ENCODE measurements at regions not wholly inside any gene's neighbourhood (a gene's known extent, or its start where the extent isn't known, plus 50 kb on each side); places are given as distances from the start of the nearest gene placed in this dataset.

GRCh38 chr12:126157575-126157966 is 1092.3 kb downstream of the AACS start:
- H3K9me3 ChIP-seq = no peaks in the 10 kb centered on the region
- H3K4me3 ChIP-seq = no peak overlapping the region
- no peaks in the 10 kb centered on the region for H3K4me1 ChIP-seq
- H3K27me3 ChIP-seq (ENCODE audit: low read depth) = no peaks in the 10 kb centered on the region
- in situ Hi-C loops (cut with MboI; ENCODE audit: low sequenced_read_pairs) = no loop called here
- H3K36me3 ChIP-seq (replicated peaks) = no peaks in the 10 kb centered on the region
- no peak for DNase-seq (ENCODE audit: low spot score in 2 of 2)

GRCh38 chr12:126159139-126159538 is 1093.9 kb downstream of the AACS start:
- DNase-seq (ENCODE audit: low spot score in 2 of 2) = no peak
- in situ Hi-C loops (cut with MboI; ENCODE audit: low sequenced_read_pairs) = no loop called here
- H3K4me3 ChIP-seq = no peak overlapping the region
- no peaks in the 10 kb centered on the region for H3K36me3 ChIP-seq (replicated peaks)
- H3K27me3 ChIP-seq (ENCODE audit: low read depth) = no peaks in the 10 kb centered on the region
- H3K4me1 ChIP-seq = no peaks in the 10 kb centered on the region
- no peaks in the 10 kb centered on the region for H3K9me3 ChIP-seq

- no peaks in the 10 kb centered on the region for H3K9me3 ChIP-seq
- H3K27me3 ChIP-seq (ENCODE audit: low read depth) = no peaks in the 10 kb centered on the region
- H3K4me3 ChIP-seq = no peak overlapping the region
- no peaks in the 10 kb centered on the region for H3K4me1 ChIP-seq
- H3K36me3 ChIP-seq (replicated peaks) = no peaks in the 10 kb centered on the region
- in situ Hi-C loops (cut with MboI; ENCODE audit: low sequenced_read_pairs) = no loop called here
- no peak for DNase-seq (ENCODE audit: low spot score in 2 of 2)
Measured at GRCh38 chr12:126160912-126161311, 1095.7 kb downstream of the AACS start.

- in situ Hi-C loops (cut with MboI; ENCODE audit: low sequenced_read_pairs) = no loop called here
Measured at GRCh38 chr12:126163984-126164383, 1098.7 kb downstream of the AACS start.

GRCh38 chr12:126171937-126172559 is 1106.8 kb downstream of the AACS start:
- no peak overlapping the region for H3K4me3 ChIP-seq
- no peaks in the 10 kb centered on the region for H3K36me3 ChIP-seq (replicated peaks)
- in situ Hi-C loops (cut with MboI; ENCODE audit: low sequenced_read_pairs) = no loop called here
- no peaks in the 10 kb centered on the region for H3K4me1 ChIP-seq
- no peaks in the 10 kb centered on the region for H3K9me3 ChIP-seq
- DNase-seq (ENCODE audit: low spot score in 2 of 2) = no peak
- H3K27me3 ChIP-seq (ENCODE audit: low read depth) = no peaks in the 10 kb centered on the region

More at GRCh38 chr12:126163984-126164383, 1098.7 kb downstream of the AACS start:
- Histone ChIP-seq H3K27me3 (ENCODE audit: low read depth) (no peaks in the 10 kb centered on the region), H3K9me3 (no peaks in the 10 kb centered on the region), H3K36me3 (replicated peaks) (no peaks in the 10 kb centered on the region), H3K4me3 (no peak overlapping the region), H3K4me1 (no peaks in the 10 kb centered on the region)
- no peak for DNase-seq (ENCODE audit: low spot score in 2 of 2)

- no peak overlapping the region for H3K4me3 ChIP-seq
- H3K4me1 ChIP-seq = no peaks in the 10 kb centered on the region
- H3K27me3 ChIP-seq (ENCODE audit: low read depth) = no peaks in the 10 kb centered on the region
- in situ Hi-C loops (cut with MboI; ENCODE audit: low sequenced_read_pairs) = no loop called here
- no peak for DNase-seq (ENCODE audit: low spot score in 2 of 2)
- H3K9me3 ChIP-seq = no peaks in the 10 kb centered on the region
- no peaks in the 10 kb centered on the region for H3K36me3 ChIP-seq (replicated peaks)
Measured at GRCh38 chr12:126182619-126183236, 1117.5 kb downstream of the AACS start.

GRCh38 chr12:126185025-126185424 is 1119.8 kb downstream of the AACS start:
- H3K9me3 ChIP-seq = no peaks in the 10 kb centered on the region
- in situ Hi-C loops (cut with MboI; ENCODE audit: low sequenced_read_pairs) = no loop called here
- H3K4me3 ChIP-seq = no peak overlapping the region
- DNase-seq (ENCODE audit: low spot score in 2 of 2) = no peak
- H3K4me1 ChIP-seq = no peaks in the 10 kb centered on the region
- H3K27me3 ChIP-seq (ENCODE audit: low read depth) = no peaks in the 10 kb centered on the region
- no peaks in the 10 kb centered on the region for H3K36me3 ChIP-seq (replicated peaks)

- Histone ChIP-seq H3K4me3 (no peak overlapping the region), H3K27me3 (ENCODE audit: low read depth) (no peaks in the 10 kb centered on the region), H3K4me1 (no peaks in the 10 kb centered on the region), H3K9me3 (no peaks in the 10 kb centered on the region), H3K36me3 (replicated peaks) (no peaks in the 10 kb centered on the region)
- no peak for DNase-seq (ENCODE audit: low spot score in 2 of 2)
- in situ Hi-C loops (cut with MboI; ENCODE audit: low sequenced_read_pairs) = no loop called here
Measured at GRCh38 chr12:126189856-126190255, 1124.6 kb downstream of the AACS start.

GRCh38 chr12:126191031-126191891 is 1126.0 kb downstream of the AACS start:
- no peaks in the 10 kb centered on the region for H3K4me1 ChIP-seq
- H3K9me3 ChIP-seq = no peaks in the 10 kb centered on the region
- no peaks in the 10 kb centered on the region for H3K36me3 ChIP-seq (replicated peaks)
- no peak for DNase-seq (ENCODE audit: low spot score in 2 of 2)
- in situ Hi-C loops (cut with MboI; ENCODE audit: low sequenced_read_pairs) = no loop called here
- H3K27me3 ChIP-seq (ENCODE audit: low read depth) = no peaks in the 10 kb centered on the region
- no peak overlapping the region for H3K4me3 ChIP-seq

- Histone ChIP-seq H3K36me3 (replicated peaks) (no peaks in the 10 kb centered on the region), H3K27me3 (ENCODE audit: low read depth) (no peaks in the 10 kb centered on the region), H3K9me3 (no peaks in the 10 kb centered on the region), H3K4me1 (no peaks in the 10 kb centered on the region), H3K4me3 (no peak overlapping the region)
- in situ Hi-C loops (cut with MboI; ENCODE audit: low sequenced_read_pairs) = no loop called here
- no peak for DNase-seq (ENCODE audit: low spot score in 2 of 2)
Measured at GRCh38 chr12:126191949-126192348, 1126.7 kb downstream of the AACS start.

- no peak overlapping the region for H3K4me3 ChIP-seq
- H3K36me3 ChIP-seq (replicated peaks) = no peaks in the 10 kb centered on the region
- H3K9me3 ChIP-seq = no peaks in the 10 kb centered on the region
- in situ Hi-C loops (cut with MboI; ENCODE audit: low sequenced_read_pairs) = no loop called here
- no peaks in the 10 kb centered on the region for H3K4me1 ChIP-seq
- DNase-seq (ENCODE audit: low spot score in 2 of 2) = no peak
- no peaks in the 10 kb centered on the region for H3K27me3 ChIP-seq (ENCODE audit: low read depth)
Measured at GRCh38 chr12:126193190-126193589, 1128.0 kb downstream of the AACS start.

- H3K4me3 ChIP-seq = no peak overlapping the region
- no peaks in the 10 kb centered on the region for H3K27me3 ChIP-seq (ENCODE audit: low read depth)
- no peaks in the 10 kb centered on the region for H3K4me1 ChIP-seq
- no peak for DNase-seq (ENCODE audit: low spot score in 2 of 2)
- in situ Hi-C loops (cut with MboI; ENCODE audit: low sequenced_read_pairs) = no loop called here
- H3K36me3 ChIP-seq (replicated peaks) = no peaks in the 10 kb centered on the region
- H3K9me3 ChIP-seq = no peaks in the 10 kb centered on the region
Measured at GRCh38 chr12:126196263-126196662, 1131.0 kb downstream of the AACS start.

- no peaks in the 10 kb centered on the region for H3K4me1 ChIP-seq
- no peaks in the 10 kb centered on the region for H3K9me3 ChIP-seq
- DNase-seq (ENCODE audit: low spot score in 2 of 2) = no peak
- in situ Hi-C loops (cut with MboI; ENCODE audit: low sequenced_read_pairs) = no loop called here
- no peak overlapping the region for H3K4me3 ChIP-seq
- H3K27me3 ChIP-seq (ENCODE audit: low read depth) = no peaks in the 10 kb centered on the region
- H3K36me3 ChIP-seq (replicated peaks) = no peaks in the 10 kb centered on the region
Measured at GRCh38 chr12:126198516-126198915, 1133.3 kb downstream of the AACS start.

Measured in HAP-1 (cell line).